Testis (tissue), 2 donors: ENCODE measurements at regions not wholly inside any gene's neighbourhood (a gene's known extent, or its start where the extent isn't known, plus 50 kb on each side); places are given as distances from the start of the nearest gene placed in this dataset.

ENCODE experiments used
- DNase-seq: peaks from one replicate; pipeline ENCODE4 v3.0.0-alpha.2; 2019
- H3K27ac ChIP-seq, 2 donors: fragments of 200-600 bp; sonication (generic); one replicate each; pipeline ENCODE4 v1.5.1; 2019
- H3K27me3 ChIP-seq: fragments of 200-600 bp; sonication (generic); one replicate; pipeline ENCODE4 v1.5.1; 2019
- H3K36me3 ChIP-seq: fragments of 200-600 bp; sonication (generic); one replicate; pipeline ENCODE4 v1.5.1; 2017; ENCODE audit warnings: low read depth; ENCODE audit errors: missing control alignments
- H3K4me1 ChIP-seq: fragments of 200-600 bp; sonication (generic); one replicate; pipeline ENCODE4 v1.5.1; 2019
- H3K4me3 ChIP-seq, 2 donors: fragments of 200-600 bp; sonication (generic); one replicate each; pipeline ENCODE4 v1.5.1; 2017 to 2019
- H3K9me3 ChIP-seq: fragments of 200-600 bp; sonication (generic); one replicate; pipeline ENCODE4 v1.5.1; 2017
- POLR2A ChIP-seq: fragments of 450-650 bp; IDR thresholded peaks from one replicate; pipeline ENCODE4 v1.6.1; 2017; ENCODE audit warnings: antibody characterized with exemption, mild to moderate bottlenecking, moderate library complexity
- WGBS, 2 donors: methylation state at CpG; one replicate each; pipeline ENCODE4 v1.1.5; 2018; 5-methylcytosine and 5-hydroxymethylcytosine counted together
- intact Hi-C: fragments of 100-400 bp; cut with DNase I; formaldehyde crosslinking; loops from one replicate; pipeline ENCODE4 v1.15.1; 2023; ENCODE audit warnings: low total_unique reads
- TF ChIP-seq, protein P1 (sequence below), 3 experiments: fragments of 450-650 bp in 2 of 3; fragments of 200-600 bp in 1 of 3; sonication (generic) in 1 of 3; IDR thresholded peaks; one replicate each; pipeline ENCODE4 v1.5.1; 2016 to 2019; ENCODE audit warnings: antibody characterized with exemption in 3 of 3, mild to moderate bottlenecking in 2 of 3, moderate library complexity in 1 of 3

DNA sequence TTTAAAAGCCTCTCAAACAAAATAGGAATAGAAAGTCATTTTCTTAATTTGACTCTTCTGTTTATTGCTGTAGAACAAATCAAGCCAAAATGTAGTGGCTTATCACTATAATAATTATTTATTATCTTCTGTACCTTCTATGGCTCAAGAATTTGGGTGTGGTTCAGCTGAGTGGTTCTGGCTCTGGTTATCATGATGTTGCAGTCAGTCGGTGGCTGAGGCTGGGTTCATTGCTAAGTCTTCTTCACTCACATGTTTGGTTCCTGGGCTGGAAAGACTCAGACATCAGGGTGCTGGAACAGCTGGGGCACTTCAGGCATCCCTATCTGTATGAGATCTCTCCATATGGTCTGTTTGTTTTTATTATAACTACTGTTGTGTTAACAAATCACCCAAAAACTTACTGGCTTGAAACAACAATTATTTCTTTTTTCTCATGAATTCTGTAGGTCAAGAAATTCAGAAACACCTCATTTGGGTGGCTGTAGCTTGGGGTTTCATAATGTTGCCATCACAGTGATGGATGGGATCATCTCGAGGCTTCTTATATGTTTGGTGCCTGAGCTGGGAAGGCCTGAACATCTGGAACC, 165.5 kb upstream of the FOXN2 start:
- Histone ChIP-seq H3K4me1 (no peaks in the 10 kb centered on the region), H3K36me3 (no peaks in the 10 kb centered on the region), H3K9me3 (no peaks in the 10 kb centered on the region), H3K27ac (no peak overlapping the region), H3K4me3 (no peak overlapping the region), H3K27me3 (no peaks in the 10 kb centered on the region)
- DNase-seq: no peak
- 69 to 83% methylated on average over 2 of the region's 2 CpGs for WGBS, 2 donors
- TF ChIP-seq, protein P1, sequence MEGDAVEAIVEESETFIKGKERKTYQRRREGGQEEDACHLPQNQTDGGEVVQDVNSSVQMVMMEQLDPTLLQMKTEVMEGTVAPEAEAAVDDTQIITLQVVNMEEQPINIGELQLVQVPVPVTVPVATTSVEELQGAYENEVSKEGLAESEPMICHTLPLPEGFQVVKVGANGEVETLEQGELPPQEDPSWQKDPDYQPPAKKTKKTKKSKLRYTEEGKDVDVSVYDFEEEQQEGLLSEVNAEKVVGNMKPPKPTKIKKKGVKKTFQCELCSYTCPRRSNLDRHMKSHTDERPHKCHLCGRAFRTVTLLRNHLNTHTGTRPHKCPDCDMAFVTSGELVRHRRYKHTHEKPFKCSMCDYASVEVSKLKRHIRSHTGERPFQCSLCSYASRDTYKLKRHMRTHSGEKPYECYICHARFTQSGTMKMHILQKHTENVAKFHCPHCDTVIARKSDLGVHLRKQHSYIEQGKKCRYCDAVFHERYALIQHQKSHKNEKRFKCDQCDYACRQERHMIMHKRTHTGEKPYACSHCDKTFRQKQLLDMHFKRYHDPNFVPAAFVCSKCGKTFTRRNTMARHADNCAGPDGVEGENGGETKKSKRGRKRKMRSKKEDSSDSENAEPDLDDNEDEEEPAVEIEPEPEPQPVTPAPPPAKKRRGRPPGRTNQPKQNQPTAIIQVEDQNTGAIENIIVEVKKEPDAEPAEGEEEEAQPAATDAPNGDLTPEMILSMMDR (IDR thresholded peaks at IDR 0.05): no peak
- no peak for TF ChIP-seq POLR2A
- intact Hi-C loops: no loop called here

DNA sequence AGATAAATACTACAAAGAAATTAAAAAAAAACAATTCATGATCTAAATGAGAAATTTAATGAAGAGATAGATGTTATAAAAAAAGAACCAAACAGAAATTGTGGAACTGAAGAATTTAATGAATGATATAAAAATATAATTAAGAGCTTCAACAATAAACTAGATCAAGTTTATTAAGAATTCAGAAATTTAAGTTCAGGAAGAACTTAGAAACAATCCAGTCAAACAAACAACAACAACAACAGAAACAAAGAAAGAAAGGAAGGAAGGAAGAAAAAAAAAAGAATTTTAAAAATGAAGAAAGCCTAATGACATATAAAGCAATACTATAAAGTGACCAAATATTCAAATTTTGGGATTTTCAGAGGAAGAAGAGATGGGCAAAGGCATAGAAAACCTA, 157.3 kb upstream of the FOXN2 start:
- H3K36me3 ChIP-seq: no peaks in the 10 kb centered on the region
- no peaks in the 10 kb centered on the region for H3K27me3 ChIP-seq
- intact Hi-C loops: no loop called here
- no peak for DNase-seq
- H3K9me3 ChIP-seq: no peaks in the 10 kb centered on the region
- H3K4me1 ChIP-seq: no peaks in the 10 kb centered on the region
- H3K27ac ChIP-seq: no peak overlapping the region
- no peak for TF ChIP-seq POLR2A
- TF ChIP-seq, protein P1 (IDR thresholded peaks at IDR 0.05): no peak
- no peak overlapping the region for H3K4me3 ChIP-seq

DNA sequence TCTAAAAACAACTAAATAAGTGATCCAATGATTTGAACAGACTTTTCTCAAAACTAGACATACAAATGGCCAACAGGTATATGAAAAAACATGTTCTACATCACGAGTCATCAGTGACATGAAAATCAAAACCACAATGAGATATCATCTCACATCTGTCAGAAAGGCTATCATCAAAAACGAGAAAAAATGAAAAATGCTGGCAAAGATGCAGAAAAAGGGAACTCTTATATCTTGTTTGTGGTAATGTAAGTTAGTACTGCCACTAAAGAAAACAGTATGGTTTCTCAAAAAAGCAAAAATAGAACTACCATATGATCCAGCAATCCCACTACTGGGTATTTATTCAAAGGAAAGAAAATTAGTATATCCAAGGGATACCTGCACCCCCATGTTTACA, 152.9 kb upstream of the FOXN2 start:
- 74 to 91% methylated on average over 2 of the region's 2 CpGs for WGBS, 2 donors
- Histone ChIP-seq H3K4me1 (no peaks in the 10 kb centered on the region), H3K9me3 (no peaks in the 10 kb centered on the region), H3K36me3 (no peaks in the 10 kb centered on the region), H3K27ac (no peak overlapping the region), H3K4me3 (no peak overlapping the region), H3K27me3 (no peaks in the 10 kb centered on the region)
- intact Hi-C loops: no loop called here
- TF ChIP-seq POLR2A: no peak
- TF ChIP-seq, protein P1 (IDR thresholded peaks at IDR 0.05): no peak
- no peak for DNase-seq

DNA sequence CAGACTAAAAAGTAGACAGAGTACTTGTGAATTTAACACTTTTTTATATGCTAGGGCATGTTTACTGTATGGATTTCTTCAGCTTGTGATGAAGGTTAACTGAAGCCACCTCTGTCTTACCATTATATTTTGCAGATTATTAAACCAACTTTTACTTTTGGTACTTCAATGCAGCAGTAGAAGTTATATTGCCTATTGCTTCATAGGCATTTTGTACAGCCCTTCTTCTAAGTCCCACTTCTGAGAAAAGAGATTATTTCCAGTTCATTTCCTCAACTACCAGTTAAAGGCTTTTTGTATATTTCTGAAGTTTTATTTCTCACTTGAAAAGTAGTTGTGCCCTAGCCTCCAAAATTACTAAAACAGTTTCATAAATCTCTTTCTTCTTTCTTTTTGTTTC, 151.7 kb upstream of the FOXN2 start:
- Histone ChIP-seq H3K9me3 (no peaks in the 10 kb centered on the region), H3K27ac (no peak overlapping the region), H3K4me1 (no peaks in the 10 kb centered on the region), H3K27me3 (no peaks in the 10 kb centered on the region), H3K36me3 (no peaks in the 10 kb centered on the region), H3K4me3 (no peak overlapping the region)
- intact Hi-C loops: no loop called here
- TF ChIP-seq, protein P1 (IDR thresholded peaks at IDR 0.05): no peak
- TF ChIP-seq POLR2A: no peak
- no peak for DNase-seq

DNA sequence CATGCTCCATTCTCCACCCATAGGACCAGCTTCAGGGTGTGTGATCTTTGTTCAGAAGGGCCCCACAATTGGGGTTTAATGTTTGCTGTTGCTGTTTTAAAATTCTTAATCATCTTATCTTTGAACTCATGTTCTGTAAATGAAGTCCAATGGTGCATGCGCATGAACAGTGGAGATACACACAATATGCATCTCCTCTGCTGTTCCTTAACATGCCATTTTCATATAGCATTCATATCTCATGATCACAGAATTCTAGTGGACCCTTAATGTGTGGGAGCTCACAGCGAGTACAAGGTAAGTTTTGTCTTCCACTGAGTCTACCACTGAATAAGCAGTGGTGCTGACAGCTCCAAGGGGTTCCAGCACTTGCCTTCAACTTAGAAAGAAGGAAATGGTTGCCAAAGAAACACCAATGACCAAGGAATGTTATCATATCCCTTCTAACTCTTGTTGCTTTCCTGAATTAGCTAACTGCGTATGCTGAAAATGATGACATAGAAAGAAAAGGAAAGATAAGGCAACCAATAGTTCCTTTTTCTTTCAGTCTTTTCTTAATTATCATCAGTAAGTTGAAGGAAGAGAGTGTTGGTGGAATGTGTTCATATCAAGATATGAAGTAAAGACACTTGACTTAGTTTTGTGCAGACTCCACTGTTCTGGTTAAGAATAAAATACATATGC, 149.3 kb upstream of the FOXN2 start:
- intact Hi-C loops: no loop called here
- 92 to 93% methylated on average over 3 of the region's 3 CpGs for WGBS, 2 donors
- TF ChIP-seq, protein P1 (IDR thresholded peaks at IDR 0.05): no peak
- TF ChIP-seq POLR2A: no peak

More for the DNA sequence above, 149.3 kb upstream of the FOXN2 start:
- Histone ChIP-seq H3K4me1 (no peaks in the 10 kb centered on the region), H3K36me3 (no peaks in the 10 kb centered on the region), H3K9me3 (no peaks in the 10 kb centered on the region), H3K4me3 (no peak overlapping the region), H3K27ac (no peak overlapping the region), H3K27me3 (no peaks in the 10 kb centered on the region)
- no peak for DNase-seq
